Mesenchymal stem cell (in vitro differentiated cells and primary cell): ENCODE measurements at regions not wholly inside any gene's neighbourhood (a gene's known extent, or its start where the extent isn't known, plus 50 kb on each side); places are given as distances from the start of the nearest gene placed in this dataset.
A peak's percentile ranks its signal among the peaks of the same experiment; 100 is the strongest.
"Not testable (repeated sequence)": the region's sequence is repeated elsewhere in the genome, so short reads cannot be mapped to it uniquely, and the experiment has no call there.

Experiments used
- DNase-seq: peaks from one replicate; pipeline ENCODE4 v3.0.0-alpha.2; 2013
- H2AFZ ChIP-seq: one replicate; pipeline ENCODE4 v1.6.1; 2013; ENCODE audit warnings: low read depth, mild to moderate bottlenecking, control low read depth, inconsistent platforms, low read length, moderate library complexity
- H2AK5ac ChIP-seq: 2 replicates; pipeline ENCODE4 v1.6.1; 2013; ENCODE audit warnings: low read length, moderate library complexity, mild to moderate bottlenecking, inconsistent platforms; ENCODE audit not compliant: severe bottlenecking
- H2BK120ac ChIP-seq: one replicate; pipeline ENCODE4 v1.6.1; 2013; ENCODE audit warnings: low read depth, mild to moderate bottlenecking, inconsistent platforms, low read length, moderate library complexity
- H2BK12ac ChIP-seq, 2 experiments: one replicate each; pipeline ENCODE4 v1.6.1; 2013; ENCODE audit warnings: inconsistent platforms in 2 of 2, low read length in 2 of 2, mild to moderate bottlenecking in 2 of 2, moderate library complexity in 2 of 2, control low read depth in 1 of 2
- H2BK15ac ChIP-seq: one replicate; pipeline ENCODE4 v1.6.1; 2013; ENCODE audit warnings: mild to moderate bottlenecking, low read depth, inconsistent platforms; ENCODE audit not compliant: poor library complexity, severe bottlenecking
- H2BK5ac ChIP-seq: 2 replicates; pipeline ENCODE4 v1.6.1; 2013; ENCODE audit warnings: low read depth, mild to moderate bottlenecking, low read length, control low read depth, inconsistent platforms; ENCODE audit not compliant: poor library complexity, severe bottlenecking
- H3K14ac ChIP-seq, 2 experiments: one replicate each; pipeline ENCODE4 v1.6.1; 2013; ENCODE audit warnings: inconsistent platforms in 2 of 2, low read length in 2 of 2, control low read depth in 1 of 2, mild to moderate bottlenecking in 1 of 2, moderate library complexity in 1 of 2
- H3K18ac ChIP-seq, 2 experiments: one replicate each; pipeline ENCODE4 v1.6.1; 2013; ENCODE audit warnings: inconsistent platforms in 2 of 2, low read length in 2 of 2, control low read depth in 1 of 2, low read depth in 1 of 2, mild to moderate bottlenecking in 1 of 2
- H3K23ac ChIP-seq, 2 experiments: one replicate each; pipeline ENCODE4 v1.6.1; 2013; ENCODE audit warnings: inconsistent platforms in 2 of 2, low read length in 2 of 2, mild to moderate bottlenecking in 2 of 2, moderate library complexity in 2 of 2, control low read depth in 1 of 2
- H3K27ac ChIP-seq: 2 replicates; pipeline ENCODE4 v1.5.1; 2013; ENCODE audit warnings: mild to moderate bottlenecking, moderate library complexity, low read length, control low read depth, inconsistent platforms; ENCODE audit not compliant: poor library complexity, severe bottlenecking
- H3K27me3 ChIP-seq, 2 experiments: 2 replicates each; pipeline versions ENCODE4 v1.6.1 to v1.7.0; 2013; ENCODE audit warnings: low read length in 2 of 2, mild to moderate bottlenecking in 2 of 2, moderate library complexity in 2 of 2, control low read depth in 1 of 2, inconsistent platforms in 1 of 2; ENCODE audit not compliant: control insufficient read depth in 1 of 2, insufficient read depth in 1 of 2
- H3K36me3 ChIP-seq, 2 experiments: 2 replicates each; pipeline versions ENCODE4 v1.6.1 to v1.7.0; 2013; ENCODE audit warnings: low read length in 2 of 2, control low read depth in 1 of 2, inconsistent platforms in 1 of 2, low read depth in 1 of 2, mild to moderate bottlenecking in 1 of 2; ENCODE audit not compliant: insufficient read depth in 2 of 2, control insufficient read depth in 1 of 2
- H3K4ac ChIP-seq, 2 experiments: one replicate each; pipeline ENCODE4 v1.6.1; 2013; ENCODE audit warnings: inconsistent platforms in 2 of 2, low read length in 2 of 2, mild to moderate bottlenecking in 2 of 2, moderate library complexity in 2 of 2, control low read depth in 1 of 2, low read depth in 1 of 2
- H3K4me1 ChIP-seq: 2 replicates; pipeline ENCODE4 v1.6.1; 2013; ENCODE audit warnings: low read depth, low read length, control low read depth; ENCODE audit not compliant: control insufficient read depth, insufficient read depth
- H3K4me2 ChIP-seq: 2 replicates; pipeline ENCODE4 v1.6.1; 2013; ENCODE audit warnings: low read length, mild to moderate bottlenecking, inconsistent platforms; ENCODE audit not compliant: poor library complexity, severe bottlenecking
- H3K4me3 ChIP-seq, 2 experiments: 2 replicates each; pipeline versions ENCODE4 v1.5.1 to v1.7.0; 2013; ENCODE audit warnings: low read length in 2 of 2, mild to moderate bottlenecking in 2 of 2, control low read depth in 1 of 2, low read depth in 1 of 2; ENCODE audit not compliant: insufficient read depth in 1 of 2
- H3K79me1 ChIP-seq: replicated peaks from 2 replicates; pipeline ENCODE4 v1.6.1; 2013; ENCODE audit warnings: mild to moderate bottlenecking, control low read depth, low read length, inconsistent platforms; ENCODE audit not compliant: poor library complexity, severe bottlenecking
- H3K9ac ChIP-seq: 2 replicates; pipeline ENCODE4 v1.7.0; 2013; ENCODE audit warnings: mild to moderate bottlenecking, low read length, moderate library complexity
- H3K9me3 ChIP-seq: 2 replicates; pipeline ENCODE4 v1.7.0; 2013; ENCODE audit warnings: mild to moderate bottlenecking, low read length; ENCODE audit not compliant: control insufficient read depth
- H4K8ac ChIP-seq: one replicate; pipeline ENCODE4 v1.6.1; 2013; ENCODE audit warnings: inconsistent platforms, mild to moderate bottlenecking, low read length, moderate library complexity
- H4K91ac ChIP-seq: one replicate; pipeline ENCODE4 v1.6.1; 2013; ENCODE audit warnings: mild to moderate bottlenecking, low read length, inconsistent platforms
- WGBS: methylation state at CpG from one replicate; pipeline ENCODE4 v1.1.7; 2013; ENCODE audit warnings: mixed read lengths; 5-methylcytosine and 5-hydroxymethylcytosine counted together

DNA sequence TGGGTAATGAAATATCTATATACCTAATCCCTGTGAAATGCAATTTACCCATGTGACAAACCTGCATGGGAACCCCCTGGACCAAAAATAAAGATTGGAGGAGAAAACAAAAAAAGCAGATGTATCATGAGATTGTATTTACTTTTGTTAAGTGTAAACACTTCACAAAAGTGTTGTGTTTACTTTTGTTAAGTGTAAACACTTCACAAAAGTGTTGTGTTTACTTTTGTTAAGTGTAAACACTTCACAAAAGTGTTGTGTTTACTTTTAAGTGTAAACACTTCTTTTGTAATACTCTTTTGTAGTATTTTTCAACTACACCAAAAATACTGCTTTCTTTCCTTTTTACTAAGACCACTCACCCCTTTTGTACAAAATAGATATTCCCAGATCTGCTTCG lies 181.2 kb upstream of the SLITRK6 start:
- H2AK5ac ChIP-seq, H3K4ac ChIP-seq, H3K79me1 ChIP-seq, H3K27ac ChIP-seq, H4K8ac ChIP-seq, H3K9me3 ChIP-seq, H3K4me1 ChIP-seq, H2BK12ac ChIP-seq, H3K27me3 ChIP-seq, H3K14ac ChIP-seq, H2BK15ac ChIP-seq, H2AFZ ChIP-seq, H2BK120ac ChIP-seq, H3K23ac ChIP-seq, H4K91ac ChIP-seq, H3K18ac ChIP-seq, DNase-seq, H3K4me2 ChIP-seq, H3K4me3 ChIP-seq, H2BK5ac ChIP-seq, H3K9ac ChIP-seq, H3K36me3 ChIP-seq: not testable (repeated sequence)
- WGBS: no CpG with 5 or more reads among the region's 1 CpG

- no peaks in the 10 kb centered on the region for H3K79me1 ChIP-seq
- no peak overlapping the region for H3K9ac ChIP-seq
Observed at GRCh38 chr13:85976242-85976641, 177.0 kb upstream of the SLITRK6 start.

DNA sequence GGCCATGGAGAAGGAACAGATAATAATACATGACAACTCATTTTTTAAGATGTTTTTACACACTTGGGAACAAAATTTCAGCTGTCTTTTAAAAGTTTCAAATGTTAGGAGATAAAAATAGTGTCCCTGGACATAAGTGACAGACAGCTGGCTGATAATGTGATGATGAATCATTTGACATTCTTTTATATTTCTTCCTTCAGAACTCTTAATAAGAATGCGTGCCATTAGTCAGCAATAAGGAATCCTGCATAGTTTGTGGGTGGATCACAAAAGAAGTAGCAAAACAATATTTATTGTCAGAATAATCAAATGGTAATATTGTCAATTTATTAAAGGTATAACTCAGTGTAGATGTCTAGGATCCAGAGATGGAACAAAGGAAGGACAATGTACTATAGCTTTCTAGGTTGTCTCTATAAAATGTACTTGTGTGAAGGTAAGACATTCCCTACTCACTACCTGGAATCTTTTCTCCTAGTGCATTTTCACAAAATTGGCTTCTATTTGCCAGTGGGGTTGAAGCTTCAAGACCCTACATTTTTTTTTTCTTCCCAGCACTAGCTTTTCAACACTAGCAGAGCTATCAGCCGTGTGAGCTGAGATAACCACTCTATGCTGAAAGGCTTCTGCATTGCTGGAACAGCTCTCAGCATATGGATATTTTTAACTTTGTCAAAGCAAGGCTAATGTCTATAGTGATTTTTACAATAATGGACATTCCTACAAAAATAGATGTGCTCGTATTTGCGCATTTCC lies 175.6 kb upstream of the SLITRK6 start:
- no peaks in the 10 kb centered on the region for H3K4me1 ChIP-seq
- H4K91ac ChIP-seq: no peak overlapping the region
- no peak overlapping the region for H2BK15ac ChIP-seq
- H2AK5ac ChIP-seq: no peak overlapping the region
- H4K8ac ChIP-seq: no peak overlapping the region
- no peaks in the 10 kb centered on the region for H3K9me3 ChIP-seq
- no peak overlapping the region for H3K14ac ChIP-seq
- no peak overlapping the region for H2BK12ac ChIP-seq
- no peak overlapping the region for H3K23ac ChIP-seq
- no peak overlapping the region for H3K18ac ChIP-seq
- H3K4ac ChIP-seq: no peak overlapping the region
- H3K36me3 ChIP-seq: no peaks in the 10 kb centered on the region
- no CpG with 5 or more reads among the region's 4 CpGs for WGBS
- H2AFZ ChIP-seq: no peak overlapping the region
- no peak overlapping the region for H2BK5ac ChIP-seq
- no peak overlapping the region for H3K4me3 ChIP-seq
- no peak overlapping the region for H3K27ac ChIP-seq
- no peaks in the 10 kb centered on the region for H3K79me1 ChIP-seq
- peak; percentile 2 for DNase-seq
- H3K4me2 ChIP-seq: no peak overlapping the region
- H2BK120ac ChIP-seq: no peak overlapping the region
- no peak overlapping the region for H3K9ac ChIP-seq
- H3K27me3 ChIP-seq: no peaks in the 10 kb centered on the region

More at GRCh38 chr13:85976242-85976641, 177.0 kb upstream of the SLITRK6 start:
- H3K4me1 ChIP-seq: no peaks in the 10 kb centered on the region
- H2BK5ac ChIP-seq: no peak overlapping the region
- H3K23ac ChIP-seq: no peak overlapping the region
- H3K9me3 ChIP-seq: no peaks in the 10 kb centered on the region
- H2AK5ac ChIP-seq: no peak overlapping the region
- no peak overlapping the region for H4K8ac ChIP-seq
- H4K91ac ChIP-seq: no peak overlapping the region
- H3K14ac ChIP-seq: no peak overlapping the region
- no peak overlapping the region for H3K27ac ChIP-seq
- no peaks in the 10 kb centered on the region for H3K27me3 ChIP-seq
- no peak overlapping the region for H2AFZ ChIP-seq
- WGBS: 66% methylated on average over 2 of the region's 4 CpGs
- no peak overlapping the region for H2BK15ac ChIP-seq
- H2BK12ac ChIP-seq: no peak overlapping the region
- DNase-seq: no peak
- H3K4me3 ChIP-seq: no peak overlapping the region
- H3K4ac ChIP-seq: no peak overlapping the region
- no peak overlapping the region for H3K18ac ChIP-seq
- H2BK120ac ChIP-seq: no peak overlapping the region
- no peak overlapping the region for H3K4me2 ChIP-seq
- no peaks in the 10 kb centered on the region for H3K36me3 ChIP-seq

DNA sequence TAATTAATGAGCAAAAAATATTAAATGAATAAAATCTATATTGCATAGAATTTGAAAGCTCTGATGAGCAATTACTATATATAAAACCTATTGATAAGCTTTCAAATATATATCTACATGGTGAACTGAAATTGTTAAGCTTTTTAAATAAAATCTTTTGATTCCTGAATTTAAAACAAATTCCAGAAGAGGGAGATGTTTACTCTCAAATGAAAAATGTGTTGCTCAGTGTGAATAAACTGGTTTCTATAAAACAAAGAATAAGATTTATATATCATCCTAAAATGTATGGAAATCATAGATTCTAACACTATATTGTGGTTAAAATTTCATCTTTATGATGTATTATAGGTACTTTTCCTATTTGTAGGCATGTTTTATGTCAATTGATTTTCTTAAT lies 171.5 kb upstream of the SLITRK6 start:
- Histone ChIP-seq H2BK12ac (no peak overlapping the region), H2BK15ac (no peak overlapping the region), H3K4me1 (peaks cover 1% of the 10 kb centered on the region), H3K27ac (no peak overlapping the region), H2BK5ac (no peak overlapping the region), H3K18ac (no peak overlapping the region), H2AFZ (no peak overlapping the region), H4K91ac (no peak overlapping the region), H3K36me3 (no peaks in the 10 kb centered on the region), H3K9ac (no peak overlapping the region), H4K8ac (no peak overlapping the region), H3K4me3 (no peak overlapping the region), H2BK120ac (no peak overlapping the region), H3K27me3 (no peaks in the 10 kb centered on the region), H3K79me1 (no peaks in the 10 kb centered on the region), H3K14ac (no peak overlapping the region), H2AK5ac (no peak overlapping the region), H3K9me3 (no peaks in the 10 kb centered on the region), H3K4ac (no peak overlapping the region), H3K4me2 (no peak overlapping the region), H3K23ac (no peak overlapping the region)
- DNase-seq: peak; percentile 27
